Stromal cell of bone marrow (primary cell): ENCODE measurements at regions not wholly inside any gene's neighbourhood (a gene's known extent, or its start where the extent isn't known, plus 50 kb on each side); places are given as distances from the start of the nearest gene placed in this dataset.

Experiments
- DNase-seq: peaks from one replicate; pipeline ENCODE4 v3.0.0-alpha.2; 2012; ENCODE audit warnings: low read depth

GRCh38 chr6:45830441-45831139 is 185.1 kb downstream of the CLIC5 start:
- DNase-seq = peak; percentile 27

DNA sequence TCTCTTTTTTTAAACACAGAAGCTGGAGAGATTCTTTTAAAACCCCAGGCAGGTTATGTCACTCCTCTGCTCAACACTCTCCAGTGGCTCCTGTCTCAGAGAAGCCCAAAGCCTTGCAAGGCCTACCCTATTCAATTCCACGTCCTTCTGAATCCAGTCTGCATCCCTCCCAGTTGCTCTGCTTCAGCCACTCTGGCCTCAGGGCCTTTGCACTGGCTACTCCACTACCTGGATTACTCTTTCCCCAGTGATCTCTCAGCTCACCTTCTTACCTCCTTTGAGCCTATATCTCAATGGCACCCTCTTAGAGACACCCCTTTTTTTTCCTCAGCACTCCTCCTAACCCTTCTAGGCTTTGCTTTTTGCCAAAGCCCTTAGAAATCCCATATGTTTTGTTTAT is 185.8 kb downstream of the CLIC5 start:
- no peak for DNase-seq

DNA sequence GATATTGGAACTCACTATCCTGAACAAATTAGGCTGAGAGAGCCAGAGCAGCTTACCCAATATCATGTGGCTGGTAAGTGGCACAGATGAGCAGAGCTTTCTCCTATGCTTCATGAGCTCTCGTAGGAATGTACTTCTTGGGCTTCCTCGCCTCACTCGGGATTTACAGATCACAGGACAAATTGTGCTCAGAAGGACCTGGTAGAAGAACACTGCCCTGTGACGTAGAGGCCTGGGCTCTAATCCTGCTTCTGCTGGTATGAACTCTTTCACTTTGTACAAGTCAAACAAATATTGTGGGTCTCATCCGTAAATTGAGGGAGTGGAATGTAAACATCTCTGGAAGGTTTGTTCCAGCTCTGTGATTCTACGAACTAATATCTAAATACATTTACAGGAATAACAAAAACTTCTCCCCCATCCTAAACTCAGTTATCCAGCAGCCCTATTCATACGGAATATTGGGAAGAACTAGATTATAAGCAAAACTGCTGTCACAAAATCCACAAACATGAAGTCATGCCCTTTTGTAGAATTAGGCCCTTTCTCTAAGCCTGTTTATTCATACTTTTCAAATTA is 187.6 kb downstream of the CLIC5 start:
- DNase-seq = no peak

DNA sequence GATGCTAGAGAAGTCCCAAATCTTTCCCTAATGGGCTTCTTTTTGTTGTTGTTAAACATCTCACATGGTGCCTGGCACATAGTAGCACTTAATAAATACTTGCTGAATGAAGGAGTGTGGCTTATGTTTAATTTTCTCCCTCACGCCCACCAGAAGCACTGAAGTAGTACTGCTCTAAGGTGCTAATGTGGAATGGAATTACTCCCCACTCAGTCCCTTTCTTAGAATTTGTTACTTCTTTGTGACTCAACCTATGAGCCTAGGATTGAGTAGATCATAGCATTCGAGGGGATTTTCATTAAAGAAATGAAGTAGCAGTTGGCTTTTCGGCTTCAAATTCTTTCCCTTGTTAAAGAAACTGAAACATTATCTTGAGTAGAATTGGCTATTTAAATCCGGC is 192.8 kb downstream of the CLIC5 start:
- no peak for DNase-seq

DNA sequence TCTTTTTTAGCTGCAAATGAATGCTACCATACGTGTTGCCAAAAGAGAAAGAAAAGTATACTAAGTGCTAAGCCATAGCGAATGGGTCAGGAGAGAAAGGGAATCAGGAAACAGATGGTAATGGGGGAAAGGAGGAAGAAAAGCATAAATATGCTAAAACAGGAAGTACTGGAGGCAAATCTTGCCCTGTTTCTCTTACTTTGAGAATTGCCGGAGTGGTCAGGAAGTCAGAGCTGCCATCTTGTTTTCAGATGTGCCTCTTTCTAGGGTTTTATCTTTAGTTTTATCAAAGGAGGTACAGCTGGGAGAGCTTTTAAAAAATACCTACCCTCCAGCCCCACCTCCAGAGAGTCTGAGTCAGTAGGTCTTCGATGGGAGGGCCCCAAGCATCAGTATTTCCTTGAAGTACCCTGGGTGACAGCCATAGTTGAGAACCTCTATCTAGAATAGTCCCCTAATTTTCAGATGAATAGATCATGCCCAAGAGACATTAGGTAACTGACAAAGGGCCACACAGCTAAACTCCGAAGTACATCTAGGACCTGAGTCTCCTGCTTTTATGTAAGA is 193.3 kb downstream of the CLIC5 start:
- no peak for DNase-seq

DNA sequence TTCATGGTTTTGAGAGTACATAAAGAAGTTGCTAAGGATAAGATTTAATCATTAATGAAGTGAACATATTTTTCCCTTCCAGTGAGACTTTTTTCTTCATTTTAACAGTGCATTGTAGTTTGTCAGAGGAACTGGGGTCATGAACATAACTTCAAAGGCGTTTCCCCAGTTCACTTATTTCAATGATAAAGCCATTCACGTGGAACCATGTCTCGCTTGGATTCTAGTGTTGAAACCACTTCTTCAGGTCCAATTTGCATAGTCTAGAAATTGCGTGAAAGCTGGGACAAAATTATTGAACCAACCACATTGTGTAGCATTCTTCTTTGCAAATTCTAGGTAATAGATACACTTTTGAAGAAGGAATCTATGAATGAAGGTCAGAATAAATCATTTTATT is 197.0 kb downstream of the CLIC5 start:
- no peak for DNase-seq

DNA sequence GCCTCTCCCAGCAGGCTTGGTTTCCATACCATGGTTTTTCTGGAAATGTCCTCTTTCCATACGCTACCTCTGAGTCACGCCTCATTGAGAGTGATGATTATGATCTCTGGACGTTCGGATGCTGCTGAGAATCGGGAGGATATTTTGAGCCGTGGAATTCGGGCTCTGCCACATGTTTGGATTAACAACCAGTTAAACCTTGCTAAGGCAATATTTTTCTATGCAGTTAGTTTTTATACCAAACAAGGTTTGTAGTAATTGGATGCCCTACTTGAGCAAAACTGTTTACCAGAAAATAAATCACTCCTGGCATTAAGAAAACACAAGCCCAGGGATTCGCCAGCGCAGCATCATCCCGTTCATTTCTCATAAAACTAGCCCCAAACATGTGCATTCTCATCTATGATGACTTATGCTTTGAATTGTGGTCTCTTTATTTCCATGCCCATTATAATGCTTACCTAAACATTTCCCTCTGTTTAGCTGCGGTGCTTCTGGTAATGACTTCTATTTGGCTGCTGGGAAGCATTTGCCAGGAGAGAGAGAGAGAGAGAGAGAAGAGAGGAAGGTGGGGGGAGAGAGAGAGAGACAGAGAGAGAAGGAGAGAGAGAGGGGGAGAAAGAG is 198.9 kb downstream of the CLIC5 start:
- peak; percentile 9 for DNase-seq

GRCh38 chr6:45815466-45816125 is 200.1 kb downstream of the CLIC5 start:
- no peak for DNase-seq

DNA sequence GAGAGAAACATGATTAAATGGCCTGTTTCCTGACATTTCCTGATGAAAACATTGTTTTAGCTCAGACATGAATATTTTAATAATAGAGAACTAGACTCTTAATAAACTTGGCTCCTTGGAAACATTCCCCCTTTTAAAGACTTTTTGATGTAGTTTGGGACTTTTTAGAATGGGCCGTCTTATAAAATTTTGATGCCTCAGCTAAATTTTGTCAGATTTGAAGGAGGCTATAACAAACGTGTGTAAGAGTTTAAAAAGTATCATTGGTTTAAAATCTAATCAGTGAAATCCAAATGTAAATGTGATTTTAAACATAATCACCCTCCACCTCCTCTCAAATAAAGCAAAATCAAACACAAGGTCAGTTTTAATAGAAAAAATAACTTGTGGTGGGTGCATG is 200.9 kb downstream of the CLIC5 start:
- DNase-seq = no peak

GRCh38 chr6:45813943-45814342 is 201.7 kb downstream of the CLIC5 start:
- no peak for DNase-seq

- peak; percentile 17 for DNase-seq
Measured at GRCh38 chr6:45812922-45813321, 202.7 kb downstream of the CLIC5 start.

GRCh38 chr6:45808917-45809316 is 206.7 kb downstream of the CLIC5 start:
- DNase-seq = no peak

DNA sequence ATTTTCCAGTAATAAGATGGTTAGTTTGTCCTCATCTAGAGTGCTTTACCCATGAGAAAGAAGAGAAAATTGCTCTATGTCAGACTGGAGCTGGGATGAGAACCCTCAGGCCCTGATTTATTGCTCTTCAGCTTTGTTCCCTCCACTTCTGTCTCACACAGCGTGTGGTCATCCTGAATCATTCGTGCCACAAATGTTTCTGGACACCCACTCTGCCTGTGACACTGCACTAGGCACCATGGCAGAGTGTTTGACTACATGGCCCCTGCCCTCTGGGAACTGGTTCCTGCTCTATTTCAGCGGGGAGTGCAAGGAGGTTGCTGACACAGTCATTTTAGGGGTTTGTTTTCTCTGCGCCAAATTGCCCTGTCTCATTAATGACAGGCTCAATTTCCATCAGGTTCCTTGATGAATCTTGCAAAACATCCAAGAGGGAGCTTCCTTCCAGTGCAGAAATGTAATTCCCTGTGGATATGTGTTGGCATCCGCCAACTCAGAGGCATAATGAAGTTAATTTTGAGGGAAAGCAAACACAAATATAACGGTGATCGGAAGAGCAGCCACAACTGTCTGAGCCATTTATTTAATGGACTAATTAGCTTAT is 207.5 kb downstream of the CLIC5 start:
- DNase-seq = no peak

DNA sequence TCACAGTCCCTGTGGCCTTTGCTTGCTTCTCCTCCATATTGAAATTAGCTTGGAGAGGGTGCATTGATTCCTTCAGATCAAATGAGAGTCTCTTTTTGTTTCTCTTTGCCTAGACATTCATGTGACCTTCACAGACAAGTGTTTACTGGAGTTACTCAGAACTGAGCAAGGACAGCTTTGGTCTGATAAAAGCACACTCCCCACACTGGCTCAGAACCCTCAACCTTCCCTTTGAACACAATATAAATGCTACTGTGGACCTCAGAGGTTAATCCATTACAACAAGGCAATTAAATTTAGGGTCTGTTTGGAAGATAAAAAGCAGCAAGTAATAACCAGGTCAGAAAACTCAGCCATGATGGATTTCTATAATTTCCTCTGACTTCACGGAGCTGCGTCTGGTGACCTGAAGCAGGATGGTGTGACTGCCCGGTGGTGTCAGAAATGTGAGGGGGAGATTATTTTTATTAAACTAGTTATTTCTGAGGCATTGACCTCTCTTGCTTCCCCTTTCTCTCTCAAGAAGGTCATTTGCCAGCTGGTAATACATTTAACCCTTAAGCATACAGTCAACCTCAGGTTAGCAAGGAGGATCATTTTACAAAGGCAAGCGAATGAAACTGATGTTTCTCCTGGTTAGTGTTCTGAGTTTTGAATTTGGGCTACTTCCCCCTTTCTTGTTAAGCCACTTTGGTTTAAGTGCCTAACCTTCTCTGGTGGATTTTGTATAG is 208.2 kb downstream of the CLIC5 start:
- no peak for DNase-seq

DNA sequence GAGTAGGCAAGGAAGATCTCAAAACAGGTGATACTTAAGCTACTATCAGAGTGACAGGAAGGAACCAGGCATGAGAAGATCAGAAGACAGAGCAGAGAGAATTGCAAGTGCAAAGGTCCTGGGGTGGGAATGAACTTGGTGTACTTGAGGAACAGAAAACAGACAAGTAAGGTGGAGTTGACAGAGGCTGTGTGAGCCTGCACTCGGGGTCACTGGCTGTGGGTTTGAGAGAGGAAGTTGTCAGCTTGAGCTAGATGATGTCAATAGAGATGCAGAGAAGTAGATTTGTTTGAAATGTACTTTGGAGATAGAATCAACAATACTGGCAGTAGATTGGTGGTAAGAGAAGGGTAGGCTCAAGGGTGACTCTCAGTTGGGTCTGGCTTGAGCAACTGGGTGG is 209.5 kb downstream of the CLIC5 start:
- DNase-seq = no peak

DNA sequence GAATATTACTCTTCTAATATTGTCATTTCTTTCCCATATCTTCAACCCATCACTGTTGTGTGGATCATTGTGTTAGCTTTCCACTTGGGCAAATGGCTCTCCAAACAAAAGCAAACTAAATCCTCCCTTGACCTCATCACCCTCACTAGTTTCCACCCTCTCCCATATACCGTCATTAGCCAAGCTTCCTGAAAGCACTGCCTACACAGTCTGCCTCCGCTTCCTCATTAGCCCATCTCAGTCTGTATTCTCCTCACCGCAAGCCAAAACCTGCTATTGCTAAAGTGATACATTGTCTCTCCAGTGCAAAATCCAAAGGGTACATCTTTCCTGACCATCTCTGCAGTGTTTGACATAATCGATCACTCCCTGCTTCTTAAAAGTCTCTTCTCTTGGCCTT is 212.6 kb downstream of the CLIC5 start:
- DNase-seq = no peak

DNA sequence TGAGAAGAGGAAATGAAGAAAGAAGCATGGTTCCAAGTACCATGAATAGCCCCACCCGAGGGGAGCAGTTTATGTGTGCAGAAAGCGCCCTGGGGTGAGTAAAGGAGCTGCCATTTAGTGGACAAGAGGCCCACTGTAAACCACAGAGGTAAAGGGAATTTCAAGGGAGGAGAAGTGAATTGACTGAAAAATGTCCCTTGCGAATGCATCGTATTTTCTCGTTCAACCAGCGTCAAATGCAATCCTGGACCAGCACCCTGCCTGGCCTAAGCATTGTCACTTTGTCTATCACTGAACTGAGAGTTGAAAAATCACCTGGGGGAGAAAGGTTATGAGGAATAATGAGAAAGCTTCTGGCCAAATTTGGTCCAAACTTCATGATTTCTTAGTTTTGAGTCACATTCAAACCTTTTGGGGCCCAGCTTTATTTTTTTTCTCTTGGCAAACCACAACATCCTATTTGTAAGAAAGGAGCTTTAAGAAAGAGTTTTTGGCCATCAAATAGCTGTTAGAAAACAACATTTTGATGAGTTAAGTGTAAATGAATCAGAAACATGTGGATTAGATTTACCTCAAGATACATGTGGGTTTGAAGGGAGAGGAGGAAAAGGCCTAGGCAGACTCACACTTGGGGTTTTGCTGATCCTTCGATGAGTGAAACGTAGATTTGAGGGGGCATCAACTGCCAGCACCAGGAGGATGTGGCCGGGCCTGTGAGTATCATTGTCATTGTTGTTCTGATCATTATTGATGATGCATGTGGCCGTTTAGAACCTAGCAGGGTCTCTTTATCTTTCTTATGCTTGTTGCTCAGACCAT is 214.0 kb downstream of the CLIC5 start:
- peak; percentile 10 for DNase-seq

DNA sequence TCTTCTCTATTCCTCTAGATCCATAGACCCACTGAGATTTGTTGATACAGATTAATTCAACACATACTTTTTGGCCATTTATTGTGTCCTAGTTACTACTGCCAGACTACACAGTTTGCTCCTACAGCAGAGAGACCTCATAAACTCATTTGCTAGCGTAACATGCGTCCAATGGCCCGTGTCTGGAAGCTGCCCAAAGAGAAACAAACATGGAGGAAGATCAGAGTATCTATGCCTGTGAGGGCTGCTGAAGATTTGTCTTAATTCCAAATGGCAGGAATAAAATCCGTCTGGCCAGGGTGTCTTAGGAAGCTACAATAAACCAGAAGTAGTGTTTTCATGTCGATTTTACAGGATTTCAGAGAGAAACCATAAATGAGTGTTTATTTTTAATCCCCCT is 214.7 kb downstream of the CLIC5 start:
- no peak for DNase-seq

DNA sequence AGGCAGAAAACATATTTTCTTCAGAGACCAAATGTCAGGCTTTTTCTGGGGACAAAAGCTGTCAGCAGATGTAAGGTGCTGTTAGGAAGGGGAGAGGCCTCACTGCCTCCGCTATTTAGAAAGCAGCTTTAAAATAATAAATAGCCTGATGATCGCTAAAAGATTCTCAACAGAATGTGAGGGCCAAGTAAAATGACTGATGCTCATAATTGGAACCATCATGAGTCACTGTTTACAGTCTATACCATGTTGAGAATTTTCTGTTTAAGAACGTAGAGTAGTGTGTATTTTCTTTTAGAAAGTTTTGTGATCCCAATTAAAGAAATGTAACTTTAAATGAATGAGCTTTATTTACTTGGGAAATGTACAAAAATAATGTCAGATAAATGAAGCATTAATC is 220.0 kb downstream of the CLIC5 start:
- DNase-seq = no peak

- DNase-seq = no peak
Measured at GRCh38 chr6:45794465-45794864, 221.2 kb downstream of the CLIC5 start.
